Uterus (tissue), 2 donors: ENCODE measurements at regions not wholly inside any gene's neighbourhood (a gene's known extent, or its start where the extent isn't known, plus 50 kb on each side); places are given as distances from the start of the nearest gene placed in this dataset.

Experiments
- POLR2A ChIP-seq, 2 donors: fragments of 450-650 bp; IDR thresholded peaks; one replicate each; pipeline ENCODE4 v1.6.1; 2016; ENCODE audit warnings: antibody characterized with exemption in 2 of 2, mild to moderate bottlenecking in 1 of 2, moderate library complexity in 1 of 2
- TF ChIP-seq, protein P1 (sequence below), 4 experiments: fragments of 200-600 bp in 2 of 4; fragments of 450-650 bp in 2 of 4; sonication (generic) in 2 of 4; IDR thresholded peaks; one replicate each; pipeline ENCODE4 v1.5.1; 2016 to 2019; ENCODE audit warnings: antibody characterized with exemption in 4 of 4, mild to moderate bottlenecking in 2 of 4, moderate library complexity in 1 of 4

DNA sequence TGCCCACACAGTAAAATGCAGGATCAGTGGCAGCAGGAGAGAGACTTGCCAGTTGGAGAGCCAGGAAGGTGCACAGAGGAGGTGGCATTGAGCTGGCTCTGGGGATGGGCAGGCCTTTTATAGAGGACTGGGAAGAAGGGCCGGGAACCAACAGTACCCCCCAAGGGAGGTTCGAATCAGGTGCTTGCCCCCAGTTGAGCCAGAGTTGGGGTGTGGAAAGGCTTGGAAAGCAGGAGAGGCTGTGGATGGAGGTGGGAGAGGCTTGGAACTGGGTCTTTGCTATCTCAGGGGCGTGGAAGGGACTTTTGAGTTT is 107.6 kb downstream of the KLF13 start:
- TF ChIP-seq, protein P1, sequence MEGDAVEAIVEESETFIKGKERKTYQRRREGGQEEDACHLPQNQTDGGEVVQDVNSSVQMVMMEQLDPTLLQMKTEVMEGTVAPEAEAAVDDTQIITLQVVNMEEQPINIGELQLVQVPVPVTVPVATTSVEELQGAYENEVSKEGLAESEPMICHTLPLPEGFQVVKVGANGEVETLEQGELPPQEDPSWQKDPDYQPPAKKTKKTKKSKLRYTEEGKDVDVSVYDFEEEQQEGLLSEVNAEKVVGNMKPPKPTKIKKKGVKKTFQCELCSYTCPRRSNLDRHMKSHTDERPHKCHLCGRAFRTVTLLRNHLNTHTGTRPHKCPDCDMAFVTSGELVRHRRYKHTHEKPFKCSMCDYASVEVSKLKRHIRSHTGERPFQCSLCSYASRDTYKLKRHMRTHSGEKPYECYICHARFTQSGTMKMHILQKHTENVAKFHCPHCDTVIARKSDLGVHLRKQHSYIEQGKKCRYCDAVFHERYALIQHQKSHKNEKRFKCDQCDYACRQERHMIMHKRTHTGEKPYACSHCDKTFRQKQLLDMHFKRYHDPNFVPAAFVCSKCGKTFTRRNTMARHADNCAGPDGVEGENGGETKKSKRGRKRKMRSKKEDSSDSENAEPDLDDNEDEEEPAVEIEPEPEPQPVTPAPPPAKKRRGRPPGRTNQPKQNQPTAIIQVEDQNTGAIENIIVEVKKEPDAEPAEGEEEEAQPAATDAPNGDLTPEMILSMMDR (IDR thresholded peaks at IDR 0.05), result no peak
- TF ChIP-seq POLR2A (IDR thresholded peaks at IDR 0.05), result no peak
